ENCODE measurements at regions not wholly inside any gene's neighbourhood (a gene's known extent, or its start where the extent isn't known, plus 50 kb on each side); places are given as distances from the start of the nearest gene placed in this dataset.

- TF ChIP-seq, protein P1, sequence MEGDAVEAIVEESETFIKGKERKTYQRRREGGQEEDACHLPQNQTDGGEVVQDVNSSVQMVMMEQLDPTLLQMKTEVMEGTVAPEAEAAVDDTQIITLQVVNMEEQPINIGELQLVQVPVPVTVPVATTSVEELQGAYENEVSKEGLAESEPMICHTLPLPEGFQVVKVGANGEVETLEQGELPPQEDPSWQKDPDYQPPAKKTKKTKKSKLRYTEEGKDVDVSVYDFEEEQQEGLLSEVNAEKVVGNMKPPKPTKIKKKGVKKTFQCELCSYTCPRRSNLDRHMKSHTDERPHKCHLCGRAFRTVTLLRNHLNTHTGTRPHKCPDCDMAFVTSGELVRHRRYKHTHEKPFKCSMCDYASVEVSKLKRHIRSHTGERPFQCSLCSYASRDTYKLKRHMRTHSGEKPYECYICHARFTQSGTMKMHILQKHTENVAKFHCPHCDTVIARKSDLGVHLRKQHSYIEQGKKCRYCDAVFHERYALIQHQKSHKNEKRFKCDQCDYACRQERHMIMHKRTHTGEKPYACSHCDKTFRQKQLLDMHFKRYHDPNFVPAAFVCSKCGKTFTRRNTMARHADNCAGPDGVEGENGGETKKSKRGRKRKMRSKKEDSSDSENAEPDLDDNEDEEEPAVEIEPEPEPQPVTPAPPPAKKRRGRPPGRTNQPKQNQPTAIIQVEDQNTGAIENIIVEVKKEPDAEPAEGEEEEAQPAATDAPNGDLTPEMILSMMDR (IDR thresholded peaks at IDR 0.05), result no peak
- TF ChIP-seq POLR2A (IDR thresholded peaks at IDR 0.05), result no peak
Measured at GRCh38 chr7:136067277-136067676, 90.1 kb upstream of the MTPN start.
